ENCODE measurements at regions not wholly inside any gene's neighbourhood (a gene's known extent, or its start where the extent isn't known, plus 50 kb on each side); places are given as distances from the start of the nearest gene placed in this dataset.

- Histone ChIP-seq H3K4me3 (no peak overlapping the region), H3K9me3 (no peaks in the 10 kb centered on the region), H3K27me3 (replicated peaks; ENCODE audit: insufficient read depth) (no peaks in the 10 kb centered on the region), H3K36me3 (no peaks in the 10 kb centered on the region), H3K27ac (no peak overlapping the region), H3K4me1 (ENCODE audit: control insufficient read depth in 1 of 2, low read depth in 2 of 2) (no peaks in the 10 kb centered on the region)
- ATAC-seq (ENCODE audit: insufficient number of reproducible peaks, low FRiP score, low read depth) (no peak), DNase-seq (ENCODE audit: low spot score) (no peak)
- TF ChIP-seq CTCF (IDR thresholded peaks at IDR 0.05): no peak
These were observed 946.9 kb upstream of the SOX11 start for GRCh38 chr2:4745056-4745991.

- Histone ChIP-seq H3K4me3 (no peak overlapping the region), H3K9me3 (no peaks in the 10 kb centered on the region), H3K27me3 (replicated peaks; ENCODE audit: insufficient read depth) (no peaks in the 10 kb centered on the region), H3K4me1 (ENCODE audit: control insufficient read depth in 1 of 2, low read depth in 2 of 2) (no peaks in the 10 kb centered on the region), H3K36me3 (no peaks in the 10 kb centered on the region), H3K27ac (no peak overlapping the region)
- DNase-seq (ENCODE audit: low spot score) (no peak), ATAC-seq (ENCODE audit: insufficient number of reproducible peaks, low FRiP score, low read depth) (no peak)
- TF ChIP-seq CTCF (IDR thresholded peaks at IDR 0.05): no peak
These were observed 938.5 kb upstream of the SOX11 start for GRCh38 chr2:4753721-4754120.

GRCh38 chr2:4762951-4763376 lies 929.2 kb upstream of the SOX11 start:
- no peak for DNase-seq (ENCODE audit: low spot score)
- ATAC-seq (ENCODE audit: insufficient number of reproducible peaks, low FRiP score, low read depth): no peak
- Histone ChIP-seq H3K4me1 (ENCODE audit: control insufficient read depth in 1 of 2, low read depth in 2 of 2) (no peaks in the 10 kb centered on the region), H3K27me3 (replicated peaks; ENCODE audit: insufficient read depth) (no peaks in the 10 kb centered on the region), H3K4me3 (no peak overlapping the region), H3K27ac (no peak overlapping the region), H3K9me3 (no peaks in the 10 kb centered on the region), H3K36me3 (no peaks in the 10 kb centered on the region)
- no peak for TF ChIP-seq CTCF (IDR thresholded peaks at IDR 0.05)

- no peak for TF ChIP-seq CTCF (IDR thresholded peaks at IDR 0.05)
- Histone ChIP-seq H3K4me1 (ENCODE audit: control insufficient read depth in 1 of 2, low read depth in 2 of 2) (no peaks in the 10 kb centered on the region), H3K27ac (no peak overlapping the region), H3K36me3 (no peaks in the 10 kb centered on the region), H3K4me3 (no peak overlapping the region), H3K9me3 (no peaks in the 10 kb centered on the region), H3K27me3 (replicated peaks; ENCODE audit: insufficient read depth) (no peaks in the 10 kb centered on the region)
- DNase-seq (ENCODE audit: low spot score): no peak
- no peak for ATAC-seq (ENCODE audit: insufficient number of reproducible peaks, low FRiP score, low read depth)
These were observed 926.2 kb upstream of the SOX11 start for GRCh38 chr2:4765787-4766530.

- H3K27ac ChIP-seq: no peak overlapping the region
- no peak for ATAC-seq (ENCODE audit: insufficient number of reproducible peaks, low FRiP score, low read depth)
- H3K4me3 ChIP-seq: no peak overlapping the region
- H3K36me3 ChIP-seq: no peaks in the 10 kb centered on the region
- no peaks in the 10 kb centered on the region for H3K27me3 ChIP-seq (replicated peaks; ENCODE audit: insufficient read depth)
- no peak for DNase-seq (ENCODE audit: low spot score)
- no peak for TF ChIP-seq CTCF (IDR thresholded peaks at IDR 0.05)
- H3K4me1 ChIP-seq (ENCODE audit: control insufficient read depth in 1 of 2, low read depth in 2 of 2): no peaks in the 10 kb centered on the region
- no peaks in the 10 kb centered on the region for H3K9me3 ChIP-seq
These were observed 916.5 kb upstream of the SOX11 start for GRCh38 chr2:4775668-4776067.

All from thoracic aorta (tissue), 2 donors.